ENCODE measurements at regions not wholly inside any gene's neighbourhood (a gene's known extent, or its start where the extent isn't known, plus 50 kb on each side); places are given as distances from the start of the nearest gene placed in this dataset.

GRCh38 chr12:94704452-94705306 is 54.3 kb upstream of the TMCC3 start:
- H3K4me1 ChIP-seq (ENCODE audit: low read depth), result peaks cover 2% of the 10 kb centered on the region
- peak in 1 of 3 donors; percentile 9 for DNase-seq
- no peak overlapping the region for H3K4me3 ChIP-seq
- TF ChIP-seq CTCF (IDR thresholded peaks at IDR 0.05), result no peak
- intact Hi-C loops (cut with DNase I, micrococcal nuclease), result no loop called here
- H3K9me3 ChIP-seq, result no peaks in the 10 kb centered on the region
- ATAC-seq, result peak; percentile 52
- H3K36me3 ChIP-seq (ENCODE audit: low read depth), result no peaks in the 10 kb centered on the region

- Histone ChIP-seq H3K9me3 (no peaks in the 10 kb centered on the region), H3K36me3 (ENCODE audit: low read depth) (no peaks in the 10 kb centered on the region), H3K4me1 (ENCODE audit: low read depth) (peaks cover 2% of the 10 kb centered on the region), H3K4me3 (no peak overlapping the region)
- DNase-seq (no peak), ATAC-seq (no peak)
- no peak for TF ChIP-seq CTCF (IDR thresholded peaks at IDR 0.05)
- intact Hi-C loops (cut with DNase I, micrococcal nuclease), result no loop called here
These were observed 52.3 kb upstream of the TMCC3 start for GRCh38 chr12:94702696-94703095.

GRCh38 chr12:94701711-94702110 is 51.4 kb upstream of the TMCC3 start:
- no peak for TF ChIP-seq CTCF (IDR thresholded peaks at IDR 0.05)
- H3K4me3 ChIP-seq, result no peak overlapping the region
- DNase-seq (no peak), ATAC-seq (no peak)
- no peaks in the 10 kb centered on the region for H3K36me3 ChIP-seq (ENCODE audit: low read depth)
- H3K4me1 ChIP-seq (ENCODE audit: low read depth), result peaks cover 2% of the 10 kb centered on the region
- no peaks in the 10 kb centered on the region for H3K9me3 ChIP-seq
- intact Hi-C loops (cut with DNase I, micrococcal nuclease), result no loop called here

GRCh38 chr12:94700662-94701061 is 50.3 kb upstream of the TMCC3 start:
- Histone ChIP-seq H3K9me3 (no peaks in the 10 kb centered on the region), H3K36me3 (ENCODE audit: low read depth) (no peaks in the 10 kb centered on the region), H3K4me3 (no peak overlapping the region), H3K4me1 (ENCODE audit: low read depth) (peaks cover 2% of the 10 kb centered on the region)
- no peak for DNase-seq
- ATAC-seq, result no peak
- TF ChIP-seq CTCF (IDR thresholded peaks at IDR 0.05), result no peak
- intact Hi-C loops (cut with DNase I, micrococcal nuclease), result no loop called here
